ENCODE measurements at regions not wholly inside any gene's neighbourhood (a gene's known extent, or its start where the extent isn't known, plus 50 kb on each side); places are given as distances from the start of the nearest gene placed in this dataset.
A peak's percentile ranks its signal among the peaks of the same experiment; 100 is the strongest.
"Not testable (repeated sequence)": the region's sequence is repeated elsewhere in the genome, so short reads cannot be mapped to it uniquely, and the experiment has no call there.

GRCh38 chr12:131441060-131441396 is 269.9 kb upstream of the SFSWAP start:
- H3K27ac Mint-ChIP-seq, result no peak overlapping the region
- H3K9me3 Mint-ChIP-seq, result peaks cover 0 to 2% (median 0%) of the 10 kb centered on the region in 7 donors
- ATAC-seq (ENCODE audit: low read depth in 2 of 2) (no peak), DNase-seq (no peak)
- H3K4me1 Mint-ChIP-seq, result no peaks in the 10 kb centered on the region
- no peaks in the 10 kb centered on the region for H3K36me3 Mint-ChIP-seq
- H3K27me3 Mint-ChIP-seq, result peaks cover 5 to 15% (median 12%) of the 10 kb centered on the region in 3 donors
- no peak overlapping the region for H3K4me3 Mint-ChIP-seq

GRCh38 chr12:131441638-131442336 is 269.1 kb upstream of the SFSWAP start:
- peaks cover 0 to 11% (median 4%) of the 10 kb centered on the region in 3 donors for H3K27me3 Mint-ChIP-seq
- ATAC-seq (ENCODE audit: low read depth in 2 of 2) (no peak), DNase-seq (no peak)
- H3K36me3 Mint-ChIP-seq, result no peaks in the 10 kb centered on the region
- H3K4me3 Mint-ChIP-seq, result no peak overlapping the region
- H3K4me1 Mint-ChIP-seq, result no peaks in the 10 kb centered on the region
- peaks cover 0 to 2% (median 0%) of the 10 kb centered on the region in 7 donors for H3K9me3 Mint-ChIP-seq
- peak overlapping the region in 2 of 6 donors; percentile 1 to 57 for H3K27ac Mint-ChIP-seq

DNA sequence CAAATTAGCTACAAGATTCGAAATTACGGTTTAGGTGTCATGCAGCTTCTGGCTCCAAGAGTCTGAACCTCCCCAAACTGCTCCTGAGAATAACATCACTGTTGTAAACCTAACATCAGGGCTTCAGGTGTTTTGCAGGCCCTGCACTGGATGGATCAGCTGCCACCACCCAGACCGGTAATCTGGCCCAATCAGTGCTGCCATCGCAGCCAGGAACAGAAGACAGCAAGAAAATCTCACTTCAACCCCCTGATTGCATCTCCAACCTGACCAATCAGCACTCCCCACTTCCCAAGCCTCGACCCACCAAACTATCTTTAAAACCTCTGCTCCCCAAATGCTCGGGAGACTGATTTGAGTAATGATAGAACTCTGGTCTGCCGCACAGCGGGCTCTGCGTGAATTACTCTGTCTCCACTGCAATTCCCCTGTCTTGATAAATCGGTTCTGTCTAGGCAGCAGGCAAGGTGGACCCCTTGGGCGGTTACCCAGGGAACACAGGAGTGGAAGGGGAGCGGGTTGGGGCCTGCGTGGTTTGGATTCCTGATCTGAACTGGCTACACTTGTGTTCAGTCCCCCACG is 268.5 kb upstream of the SFSWAP start:
- peak overlapping the region in 1 of 6 donors; percentile 65 for H3K27ac Mint-ChIP-seq
- no peaks in the 10 kb centered on the region for H3K4me1 Mint-ChIP-seq
- H3K9me3 Mint-ChIP-seq, result peaks cover 0 to 1% (median 0%) of the 10 kb centered on the region in 7 donors
- no peak for ATAC-seq (ENCODE audit: low read depth in 2 of 2)
- H3K36me3 Mint-ChIP-seq, result no peaks in the 10 kb centered on the region
- peaks cover 0 to 6% (median 0%) of the 10 kb centered on the region in 3 donors for H3K27me3 Mint-ChIP-seq
- no peak overlapping the region for H3K4me3 Mint-ChIP-seq
- DNase-seq, result no peak

DNA sequence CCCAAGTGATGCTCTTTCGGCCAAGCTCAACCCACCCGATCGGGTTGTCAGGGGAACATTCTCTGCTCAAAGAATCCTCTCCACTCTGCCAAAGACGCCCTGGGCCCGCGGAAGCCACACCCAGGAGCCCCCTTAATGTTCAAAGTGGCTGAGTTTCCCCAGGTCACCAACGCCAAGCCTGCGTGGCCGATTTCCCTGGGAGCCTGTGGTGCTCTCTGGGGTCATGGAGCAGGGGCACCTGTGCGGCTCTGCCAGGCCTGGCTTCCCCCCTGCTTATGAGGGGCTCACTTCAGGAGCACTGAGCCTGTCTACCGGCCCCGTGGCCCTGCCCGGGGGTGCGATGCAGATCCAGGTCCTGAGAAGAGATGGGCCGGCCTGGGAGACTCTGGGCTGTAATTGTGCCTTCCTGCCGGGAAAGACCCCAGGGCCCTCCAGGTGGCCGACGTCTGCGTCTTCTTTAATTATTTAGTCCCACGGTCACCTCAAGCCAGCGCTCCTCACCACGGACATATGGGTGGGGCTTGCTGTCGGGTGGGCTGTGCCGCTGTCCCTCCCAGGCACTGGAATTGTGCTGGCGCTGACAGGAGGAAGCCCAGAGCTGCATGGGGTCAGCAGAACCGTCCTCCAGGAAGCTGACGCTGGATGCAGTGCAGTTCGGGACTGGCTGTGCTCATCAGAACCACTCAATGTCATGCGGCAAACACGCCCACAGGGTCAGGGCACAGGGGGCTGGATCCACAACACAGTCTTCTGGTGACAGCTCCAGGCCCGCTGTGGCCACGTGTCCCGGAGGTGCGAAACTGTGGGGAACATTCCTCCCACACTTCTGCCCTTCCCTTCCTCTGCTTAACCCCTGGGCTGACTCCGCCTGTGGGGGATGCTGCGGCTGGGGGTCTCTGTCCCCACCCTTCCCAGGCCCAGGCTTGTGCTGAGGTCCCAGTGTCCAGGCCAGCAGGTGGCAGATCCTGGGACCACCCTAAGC is 267.6 kb upstream of the SFSWAP start:
- Mint-ChIP-seq H3K9me3 (peaks cover 0 to 1% (median 0%) of the 10 kb centered on the region in 7 donors), H3K27ac (no peak overlapping the region), H3K36me3 (no peaks in the 10 kb centered on the region), H3K4me1 (no peaks in the 10 kb centered on the region), H3K4me3 (no peak overlapping the region), H3K27me3 (peaks cover 0 to 10% (median 0%) of the 10 kb centered on the region in 3 donors)
- DNase-seq (no peak), ATAC-seq (ENCODE audit: low read depth in 2 of 2) (no peak)

DNA sequence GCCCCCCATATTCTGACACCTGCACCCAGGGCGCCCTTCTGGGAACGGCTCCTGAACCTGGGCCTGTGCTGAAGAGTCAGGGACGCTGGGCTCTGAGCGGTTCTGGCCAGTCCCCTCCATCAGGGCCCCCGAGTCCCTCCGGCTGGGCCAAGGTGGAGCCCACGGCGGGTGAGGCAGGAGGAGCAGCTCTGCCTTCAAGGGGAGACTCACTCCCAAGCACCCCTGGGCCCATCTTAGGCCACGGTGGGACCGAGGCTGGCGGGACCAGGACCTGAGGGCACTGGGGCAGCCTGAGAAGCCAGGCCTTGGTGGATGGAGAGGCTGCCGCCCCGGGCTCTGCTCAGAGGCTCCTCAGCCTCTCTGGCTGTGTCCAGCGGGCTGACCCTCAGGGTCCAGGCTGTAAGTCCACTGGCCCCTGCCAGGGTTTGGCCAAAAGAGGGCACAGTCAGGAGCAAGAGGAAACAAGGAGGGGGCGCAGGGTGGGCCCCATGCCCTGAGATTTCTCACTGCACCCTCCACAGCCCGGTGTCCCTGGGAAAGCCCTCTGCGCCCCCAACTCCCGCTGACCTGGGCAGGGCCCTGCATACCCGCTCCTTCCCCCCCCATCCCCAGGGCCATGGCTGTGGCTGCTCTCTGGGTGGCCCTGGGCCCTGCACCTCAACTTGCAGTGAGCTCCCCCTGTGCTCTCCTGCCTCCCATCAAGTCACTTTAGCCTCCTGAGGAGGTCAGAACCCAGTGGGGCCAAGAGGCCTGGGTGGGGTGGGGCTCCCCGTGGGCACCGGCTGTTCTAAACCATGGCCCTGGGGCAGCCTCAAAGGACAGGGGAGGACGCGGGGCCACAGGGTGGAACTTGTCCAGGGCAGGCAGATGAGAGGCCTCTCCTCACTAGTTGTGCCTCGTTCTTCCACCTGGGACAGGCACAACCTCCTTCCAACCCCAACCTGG is 266.4 kb upstream of the SFSWAP start:
- H3K36me3 Mint-ChIP-seq, result no peaks in the 10 kb centered on the region
- no peak overlapping the region for H3K27ac Mint-ChIP-seq
- DNase-seq, result no peak
- no peak for ATAC-seq (ENCODE audit: low read depth in 2 of 2)
- no peak overlapping the region for H3K4me3 Mint-ChIP-seq
- peaks cover 0 to 4% (median 0%) of the 10 kb centered on the region in 7 donors for H3K9me3 Mint-ChIP-seq
- H3K4me1 Mint-ChIP-seq, result no peaks in the 10 kb centered on the region
- peaks cover 0 to 12% (median 0%) of the 10 kb centered on the region in 3 donors for H3K27me3 Mint-ChIP-seq

- Mint-ChIP-seq H3K9me3 (peaks cover 0 to 4% (median under 1%) of the 10 kb centered on the region in 7 donors), H3K4me1 (no peaks in the 10 kb centered on the region)
These were observed 265.6 kb upstream of the SFSWAP start for GRCh38 chr12:131445184-131445774.

DNA sequence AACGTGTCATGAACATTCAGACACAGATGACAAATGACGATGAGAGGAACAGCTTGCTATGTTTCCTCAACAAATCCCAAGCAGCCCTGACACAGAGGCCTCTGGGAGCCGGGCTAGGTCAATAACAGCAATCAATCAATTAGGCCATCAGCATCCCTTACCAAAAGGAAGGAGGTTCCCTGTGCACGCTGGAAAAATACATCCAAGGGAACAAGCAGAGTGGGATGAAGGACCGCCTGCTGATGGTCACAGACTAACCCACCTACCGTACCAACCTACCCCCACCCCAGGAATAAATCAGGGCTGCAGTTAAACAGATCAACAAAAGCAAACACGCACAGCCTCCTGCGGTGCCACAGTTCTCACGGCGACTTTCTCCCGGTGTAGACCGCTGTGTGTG is 265.1 kb upstream of the SFSWAP start:
- peaks cover 0 to 12% (median 0%) of the 10 kb centered on the region in 3 donors for H3K27me3 Mint-ChIP-seq
- no peaks in the 10 kb centered on the region for H3K36me3 Mint-ChIP-seq
- DNase-seq (no peak), ATAC-seq (ENCODE audit: low read depth in 2 of 2) (no peak)
- peak overlapping the region in 1 of 6 donors; percentile 42 for H3K27ac Mint-ChIP-seq
- no peaks in the 10 kb centered on the region for H3K4me1 Mint-ChIP-seq
- H3K9me3 Mint-ChIP-seq, result peaks cover 0 to 4% (median 1%) of the 10 kb centered on the region in 7 donors
- H3K4me3 Mint-ChIP-seq, result no peak overlapping the region

More at GRCh38 chr12:131445184-131445774, 265.6 kb upstream of the SFSWAP start:
- no peak for ATAC-seq (ENCODE audit: low read depth in 2 of 2)
- DNase-seq, result no peak
- Mint-ChIP-seq H3K4me3 (no peak overlapping the region), H3K27me3 (peaks cover 0 to 12% (median 0%) of the 10 kb centered on the region in 3 donors), H3K36me3 (no peaks in the 10 kb centered on the region), H3K27ac (peak overlapping the region in 1 of 6 donors; percentile 42)

DNA sequence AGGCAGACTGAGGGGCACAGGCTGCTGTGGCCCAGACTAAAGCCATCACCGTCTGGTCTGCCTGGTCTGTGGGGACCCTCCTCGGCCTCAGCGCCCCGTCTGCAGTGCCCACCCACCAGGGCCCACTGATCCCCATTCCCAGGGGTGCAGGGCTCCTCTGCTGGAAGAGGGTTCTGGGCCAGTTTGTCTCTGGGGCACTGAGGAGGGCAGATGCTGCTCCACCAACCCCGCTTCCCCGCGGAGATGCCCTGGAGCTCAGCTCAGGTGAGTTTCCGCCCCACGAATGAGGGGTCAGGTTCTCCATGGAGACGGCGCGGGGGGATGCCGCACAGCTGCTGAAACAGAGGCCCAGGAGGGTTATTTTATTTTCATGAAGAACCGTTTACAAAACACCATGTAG is 263.3 kb upstream of the SFSWAP start:
- not testable (repeated sequence) for H3K4me1 Mint-ChIP-seq; H3K4me3 Mint-ChIP-seq; ATAC-seq (ENCODE audit: low read depth in 2 of 2); DNase-seq; H3K27ac Mint-ChIP-seq; H3K36me3 Mint-ChIP-seq
- peaks cover 6 to 12% (median 8%) of the 10 kb centered on the region in 3 donors for H3K27me3 Mint-ChIP-seq
- peaks cover 0 to 16% (median 7%) of the 10 kb centered on the region in 7 donors for H3K9me3 Mint-ChIP-seq

DNA sequence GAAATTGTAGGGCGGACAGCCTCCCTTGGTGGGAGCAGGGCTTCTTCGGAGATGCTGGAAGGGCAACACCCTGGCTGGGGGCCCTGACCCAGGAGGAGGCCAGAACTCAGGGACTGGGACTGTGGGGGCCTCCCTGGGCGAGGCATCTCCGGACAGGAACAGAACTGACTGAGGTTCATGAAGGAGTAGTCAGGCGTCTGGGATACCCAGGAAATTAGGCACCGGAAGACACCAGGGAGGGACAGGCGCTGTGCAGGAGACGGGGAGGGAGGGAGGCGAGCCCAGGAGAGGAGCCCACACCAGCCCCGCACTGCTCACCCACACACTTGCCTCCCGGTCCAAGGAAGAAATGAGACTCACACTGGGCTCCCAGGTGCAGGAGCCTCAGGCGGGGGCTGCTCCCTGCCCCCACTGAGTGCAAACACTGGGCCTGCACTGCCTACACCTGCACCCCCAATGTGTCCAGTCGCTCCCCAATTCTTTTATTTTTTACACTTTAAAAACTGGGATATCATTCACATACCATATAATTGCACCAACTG is 262.6 kb upstream of the SFSWAP start:
- Mint-ChIP-seq H3K9me3 (peaks cover 0 to 16% (median 7%) of the 10 kb centered on the region in 7 donors), H3K27me3 (peaks cover 6 to 12% (median 8%) of the 10 kb centered on the region in 3 donors), H3K36me3 (peaks cover 0 to 8% of the 10 kb centered on the region in 2 donors), H3K27ac (no peak overlapping the region), H3K4me3 (no peak overlapping the region), H3K4me1 (no peaks in the 10 kb centered on the region)
- ATAC-seq (ENCODE audit: low read depth in 2 of 2) (no peak), DNase-seq (no peak)

DNA sequence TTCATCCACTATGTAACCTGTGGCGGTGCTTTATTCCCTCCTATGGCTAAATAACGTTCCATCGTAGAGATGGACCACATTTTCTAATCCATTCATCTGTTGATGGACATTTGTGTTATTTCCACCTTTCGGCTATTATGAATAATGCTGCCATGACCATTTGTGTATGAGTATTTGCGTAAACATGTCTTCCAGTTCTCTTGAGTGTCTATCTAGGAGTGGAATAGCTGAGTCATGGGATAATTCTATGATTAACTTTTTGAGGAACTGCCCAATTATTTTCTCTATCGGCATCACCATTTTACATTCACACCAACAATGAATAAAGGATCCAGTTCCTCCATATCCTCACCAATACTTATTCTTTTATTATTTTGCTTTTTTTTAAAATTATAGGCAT is 261.9 kb upstream of the SFSWAP start:
- no peak for DNase-seq

DNA sequence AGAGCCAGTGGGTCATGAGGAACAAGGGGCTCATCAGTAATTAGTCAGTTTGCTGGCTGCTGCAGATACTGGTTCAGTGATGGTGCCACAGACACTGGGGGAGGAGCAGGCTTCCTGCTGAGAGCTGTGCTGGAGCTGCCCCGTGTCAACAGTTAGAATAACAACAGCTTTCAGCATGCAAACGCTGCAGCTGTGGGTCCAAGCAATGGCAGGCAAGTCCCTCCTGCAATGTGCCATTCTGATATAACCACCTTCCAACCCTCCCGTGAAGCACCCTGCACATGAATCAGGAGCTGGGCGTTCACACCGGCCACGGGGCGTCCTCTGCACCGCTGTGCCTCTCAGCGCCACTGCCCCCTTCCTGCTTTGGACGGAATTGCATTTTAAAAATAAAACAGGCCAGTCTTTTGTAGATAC is 258.4 kb upstream of the SFSWAP start:
- no peak overlapping the region for H3K4me3 Mint-ChIP-seq
- peaks cover 0 to 8% of the 10 kb centered on the region in 2 donors for H3K36me3 Mint-ChIP-seq
- no peaks in the 10 kb centered on the region for H3K4me1 Mint-ChIP-seq
- peaks cover 0 to 16% (median 7%) of the 10 kb centered on the region in 7 donors for H3K9me3 Mint-ChIP-seq
- DNase-seq (no peak), ATAC-seq (ENCODE audit: low read depth in 2 of 2) (no peak)
- H3K27me3 Mint-ChIP-seq, result peaks cover 12 to 34% (median 34%) of the 10 kb centered on the region in 3 donors
- H3K27ac Mint-ChIP-seq, result no peak overlapping the region

More for the DNA sequence above, 261.9 kb upstream of the SFSWAP start:
- peaks cover 6 to 12% (median 8%) of the 10 kb centered on the region in 3 donors for H3K27me3 Mint-ChIP-seq
- H3K36me3 Mint-ChIP-seq, result peaks cover 0 to 8% of the 10 kb centered on the region in 2 donors
- no peak overlapping the region for H3K4me3 Mint-ChIP-seq
- H3K27ac Mint-ChIP-seq, result no peak overlapping the region
- peaks cover 0 to 16% (median 7%) of the 10 kb centered on the region in 7 donors for H3K9me3 Mint-ChIP-seq
- no peaks in the 10 kb centered on the region for H3K4me1 Mint-ChIP-seq
- no peak for ATAC-seq (ENCODE audit: low read depth in 2 of 2)

Measured in naive B cell (primary cell).